NCI-H2196 treated with DMSO at 0.1 percent for 48 hours (cell line): ENCODE measurements at regions not wholly inside any gene's neighbourhood (a gene's known extent, or its start where the extent isn't known, plus 50 kb on each side); places are given as distances from the start of the nearest gene placed in this dataset.

Experiments
- DNase-seq: peaks from one replicate; lab custom pipeline; 2025; ENCODE audit not compliant: unreplicated experiment; lab: John Stamatoyannopoulos, UW

DNA sequence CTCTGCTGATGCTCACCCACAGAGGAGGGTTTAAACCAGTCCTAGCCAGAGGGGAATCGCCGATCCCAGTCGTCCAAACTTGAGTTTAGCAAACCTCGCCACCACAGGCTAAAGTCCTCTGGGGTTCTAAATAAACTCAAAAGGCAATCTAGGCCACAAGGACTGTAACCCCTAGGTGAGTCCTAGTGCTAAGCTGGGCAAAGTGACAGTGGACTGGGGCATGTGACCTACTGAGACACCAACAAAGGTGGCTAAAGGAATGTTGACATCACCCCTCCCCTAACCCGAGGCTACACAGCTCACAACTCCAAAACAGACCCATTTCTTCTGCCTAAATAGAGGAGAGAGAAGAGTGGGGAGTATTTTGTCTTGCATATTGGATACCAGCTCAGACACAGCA, 142.8 kb upstream of the PRDX4 start:
- no peak for DNase-seq

DNA sequence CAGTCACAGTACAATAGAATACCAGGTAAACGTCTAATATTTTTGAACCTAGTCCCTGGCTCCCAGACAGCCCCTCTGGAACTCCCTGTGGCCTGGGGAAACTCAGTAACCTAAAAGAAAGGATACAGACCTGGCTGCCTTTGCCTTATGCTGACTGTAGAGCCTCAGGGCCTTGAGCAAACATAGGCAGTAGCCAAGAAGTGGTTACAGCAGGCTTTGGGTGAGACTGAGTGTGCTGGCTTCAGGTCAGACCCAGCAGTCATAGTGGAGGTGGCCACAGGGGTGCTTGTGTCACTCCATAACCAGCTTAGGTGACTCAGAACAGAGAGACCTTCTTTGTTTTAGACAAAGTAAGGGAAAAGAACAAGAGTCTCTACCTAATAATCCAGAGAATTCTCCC, 141.8 kb upstream of the PRDX4 start:
- DNase-seq = no peak

DNA sequence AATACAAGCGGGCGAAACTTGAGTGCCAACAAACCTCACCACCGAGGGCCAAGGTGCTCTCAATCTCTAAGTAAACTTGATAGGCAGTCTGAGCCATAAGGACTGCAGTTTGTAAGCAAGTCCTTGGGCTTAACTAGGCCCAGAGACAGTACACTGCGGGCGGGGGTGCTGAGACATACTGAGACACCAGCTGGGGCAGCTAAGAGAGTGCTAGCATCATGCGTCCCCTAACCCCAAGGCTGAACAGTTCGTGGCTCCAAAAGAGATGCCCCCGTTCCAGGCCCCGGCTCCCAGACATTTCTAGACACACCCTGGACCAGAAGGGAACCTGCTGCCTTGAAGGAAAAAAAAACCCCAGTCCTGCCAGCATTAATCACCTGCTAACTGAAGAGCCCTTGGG, 126.8 kb upstream of the PRDX4 start:
- DNase-seq = no peak

DNA sequence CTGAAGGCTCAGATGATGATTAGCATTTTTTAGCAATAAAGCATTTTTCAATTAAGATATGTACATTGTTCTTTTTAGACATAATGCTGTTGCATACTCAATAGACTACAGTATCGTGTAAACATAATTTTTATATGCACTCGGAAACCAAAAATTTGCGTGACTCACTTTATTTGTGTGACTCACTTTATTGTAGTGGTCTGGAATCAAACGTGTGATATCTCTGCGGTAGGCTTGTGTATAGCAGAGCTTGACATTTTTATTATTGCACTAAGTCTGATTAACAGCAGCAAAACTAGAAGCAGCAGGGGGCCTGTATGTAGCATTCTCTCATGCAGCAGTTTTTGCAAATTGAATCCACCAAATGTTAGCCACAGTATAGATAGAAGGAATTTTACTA, 119.1 kb upstream of the PRDX4 start:
- no peak for DNase-seq

DNA sequence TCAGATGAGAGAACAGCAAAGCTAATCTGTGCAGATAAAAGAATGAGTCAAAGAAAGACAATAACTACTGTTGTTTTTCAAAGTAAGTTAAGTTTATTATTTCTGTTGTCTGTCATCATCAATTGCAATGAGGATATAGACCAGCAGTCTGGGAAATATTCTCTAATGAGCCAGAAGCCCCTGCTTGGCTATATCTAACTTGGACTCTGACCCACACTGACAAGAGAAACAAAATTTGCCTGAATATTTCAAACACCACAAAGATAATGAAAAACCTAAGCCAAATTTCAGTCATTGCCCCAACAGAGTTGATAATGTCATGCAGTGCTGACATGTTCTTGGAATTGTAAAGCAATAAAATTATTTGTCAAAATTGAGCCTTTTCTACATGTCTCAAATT, 115.0 kb upstream of the PRDX4 start:
- no peak for DNase-seq

DNA sequence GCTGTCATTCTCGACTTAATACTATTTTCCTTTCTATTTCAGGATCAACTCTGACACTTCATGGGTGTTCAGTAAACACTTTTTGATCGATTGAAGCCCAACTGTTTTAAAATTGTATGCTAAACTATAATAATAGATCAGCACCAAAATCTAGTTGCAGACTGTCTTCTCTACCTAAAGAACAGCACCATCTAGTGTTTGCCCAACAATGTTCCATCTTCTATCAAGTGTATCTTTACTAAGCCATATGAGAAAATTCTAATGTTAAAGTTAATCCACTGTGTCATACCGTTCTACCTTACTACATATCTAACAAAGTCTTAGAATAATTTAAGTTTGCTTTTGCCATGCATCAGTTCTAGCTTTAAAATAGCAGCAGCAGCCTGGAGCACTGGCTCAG, 113.0 kb upstream of the PRDX4 start:
- no peak for DNase-seq

DNA sequence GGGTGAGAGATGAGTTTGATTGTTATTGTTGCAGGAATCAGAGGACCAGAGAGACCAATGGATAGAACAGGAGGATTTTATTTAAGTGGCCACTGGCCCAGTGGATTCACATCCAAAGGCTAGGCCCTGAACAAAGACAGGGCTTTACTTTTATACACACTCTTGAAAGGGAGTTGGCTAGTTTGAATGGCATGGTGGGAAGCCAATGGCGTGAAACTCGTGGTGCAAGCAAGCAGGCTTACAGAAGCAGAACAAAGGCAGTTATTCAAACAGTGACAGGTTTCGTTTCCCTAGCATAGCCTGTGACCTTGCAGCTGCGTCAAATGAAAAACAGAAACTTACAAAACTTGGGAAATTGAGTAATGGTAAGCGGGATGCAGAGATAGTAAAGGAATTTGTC, 110.2 kb upstream of the PRDX4 start:
- DNase-seq = no peak

DNA sequence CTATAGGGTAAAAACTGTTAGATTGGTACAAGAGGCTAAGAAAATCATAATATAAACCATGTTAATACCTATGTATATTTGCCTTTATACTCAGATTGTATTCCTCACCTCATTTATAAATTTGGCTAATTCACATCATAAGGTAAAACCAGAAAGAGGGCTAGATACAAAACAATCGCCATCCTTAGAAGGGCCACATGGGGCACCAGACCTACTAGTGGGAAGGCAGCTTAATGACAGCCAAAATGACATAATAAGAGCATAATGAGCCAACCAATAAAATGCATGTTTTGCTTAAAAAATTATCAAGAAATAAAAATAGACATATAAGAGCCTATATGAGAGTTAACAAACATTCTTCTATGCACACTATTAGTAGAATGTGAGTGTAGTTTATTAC, 107.3 kb upstream of the PRDX4 start:
- DNase-seq = no peak

DNA sequence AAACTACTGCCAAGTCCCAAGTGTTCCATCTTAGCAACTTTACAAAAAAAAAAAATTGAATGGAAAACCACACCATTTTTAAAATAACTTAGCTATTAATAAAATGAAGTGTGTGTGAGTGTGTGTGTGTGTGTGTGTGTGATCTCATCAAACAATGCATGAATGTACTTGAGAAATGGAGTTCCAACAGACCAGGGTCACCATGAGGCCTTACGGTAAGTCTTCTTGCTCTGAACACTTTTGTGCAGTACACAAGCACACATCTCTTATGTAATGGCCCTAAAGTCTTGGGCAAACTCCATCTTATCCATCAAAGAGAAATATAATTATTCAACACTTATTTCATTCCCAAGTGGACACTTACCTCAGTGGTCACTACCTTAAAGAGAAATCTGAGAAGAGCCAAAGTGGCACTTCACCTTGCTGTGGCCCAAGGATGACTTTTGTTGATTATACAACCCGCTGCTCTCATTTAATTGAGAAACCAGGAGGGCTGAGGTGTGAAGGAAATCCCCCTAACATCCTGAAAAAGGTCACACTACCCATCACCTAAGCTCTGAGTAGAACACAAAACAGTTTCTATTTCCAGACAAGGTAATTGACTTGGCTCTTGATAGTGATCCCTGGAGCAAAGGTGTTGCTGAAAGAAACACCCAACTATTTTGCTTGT, 96.5 kb upstream of the PRDX4 start:
- no peak for DNase-seq

DNA sequence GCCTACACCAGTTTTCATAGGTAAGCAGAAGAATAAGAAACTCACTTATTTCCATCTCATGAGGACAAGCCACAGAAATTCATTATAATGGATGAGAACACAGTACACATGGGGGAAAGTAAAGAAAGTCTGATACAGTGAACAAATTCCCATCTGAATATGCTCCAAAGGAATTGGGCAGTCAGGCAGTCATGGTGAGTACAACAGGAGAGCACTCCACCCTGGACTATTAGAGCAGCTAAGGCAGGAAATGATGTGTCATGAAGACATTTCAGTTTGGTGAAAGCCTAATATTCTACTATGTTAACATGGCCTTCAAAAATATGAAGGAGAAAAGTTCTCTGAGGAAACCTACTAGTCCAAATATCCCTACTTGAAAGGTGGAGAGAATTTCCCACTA, 92.0 kb upstream of the PRDX4 start:
- no peak for DNase-seq

DNA sequence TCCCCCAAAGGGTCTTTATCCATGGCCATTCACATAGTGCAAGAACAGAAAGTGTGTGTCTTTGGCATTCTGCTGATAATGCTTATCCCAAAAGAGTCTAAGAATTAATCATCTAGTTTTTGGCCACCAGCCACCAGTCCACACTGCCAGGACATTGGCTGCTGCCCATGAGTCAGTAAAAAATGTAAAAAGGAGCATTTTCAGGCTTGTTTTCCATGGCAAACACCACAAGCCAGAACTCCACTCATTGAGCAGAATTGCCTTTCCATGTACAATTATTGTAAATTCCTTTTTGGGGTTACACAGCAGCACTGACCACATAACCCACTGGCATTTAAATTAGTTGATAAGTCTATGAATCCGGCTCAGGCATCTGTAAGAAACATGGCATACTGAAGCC, 89.2 kb upstream of the PRDX4 start:
- no peak for DNase-seq

DNA sequence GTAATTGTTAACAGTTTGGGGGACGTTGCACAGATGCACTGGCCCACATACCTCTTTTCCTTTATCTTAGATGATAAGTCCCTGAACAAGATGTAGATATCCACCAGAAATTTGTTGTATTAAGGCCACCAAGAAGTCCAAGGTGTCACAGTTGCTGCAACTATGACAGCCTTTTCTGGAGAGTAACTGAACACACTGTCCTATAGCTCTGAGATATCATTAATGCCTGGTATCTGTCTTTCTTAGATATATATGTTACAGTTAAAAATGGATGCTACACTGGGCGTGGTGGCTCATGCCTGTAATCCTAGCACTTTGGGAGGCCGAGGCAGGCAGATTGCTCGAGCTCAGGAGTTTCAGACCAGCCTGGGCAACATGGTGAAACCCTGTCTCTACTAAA, 77.8 kb upstream of the PRDX4 start:
- no peak for DNase-seq

DNA sequence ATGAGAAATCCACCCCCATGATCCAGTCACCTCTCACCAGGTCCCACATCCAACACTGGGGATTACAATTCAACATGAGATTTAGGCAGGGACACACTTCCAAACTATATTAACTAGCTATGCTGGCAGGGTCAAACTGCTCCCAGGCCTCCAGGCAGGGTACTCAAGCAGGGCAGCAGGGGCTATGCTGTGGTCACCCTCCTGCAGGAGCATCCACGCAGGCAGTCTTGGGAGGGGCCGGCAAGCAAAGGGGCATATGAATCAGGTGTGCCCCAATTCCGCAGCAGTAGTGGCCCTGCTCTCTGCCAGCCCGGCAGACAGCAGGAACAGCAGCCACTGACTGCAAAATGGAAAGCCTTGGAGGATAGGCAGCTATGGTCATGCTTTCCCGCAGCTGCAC, 74.6 kb upstream of the PRDX4 start:
- DNase-seq = no peak

DNA sequence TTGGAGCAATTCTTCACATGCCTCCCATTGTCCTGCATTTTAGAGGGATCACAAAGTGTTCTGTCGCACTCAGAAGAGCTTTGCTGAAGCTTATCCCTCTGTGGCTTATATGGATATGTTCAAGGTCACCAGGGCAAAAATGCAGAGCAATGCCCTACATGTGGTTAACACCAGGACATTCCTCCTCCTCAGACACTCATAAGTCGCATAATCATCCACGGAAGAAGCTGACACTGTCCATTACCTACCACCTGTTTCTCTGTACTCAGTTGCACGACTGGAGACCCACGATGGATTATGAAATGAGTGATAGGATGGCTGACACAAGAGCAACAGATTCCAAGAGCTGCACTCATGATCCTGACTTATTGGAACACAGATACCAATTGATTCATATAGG, 68.7 kb upstream of the PRDX4 start:
- DNase-seq = no peak

DNA sequence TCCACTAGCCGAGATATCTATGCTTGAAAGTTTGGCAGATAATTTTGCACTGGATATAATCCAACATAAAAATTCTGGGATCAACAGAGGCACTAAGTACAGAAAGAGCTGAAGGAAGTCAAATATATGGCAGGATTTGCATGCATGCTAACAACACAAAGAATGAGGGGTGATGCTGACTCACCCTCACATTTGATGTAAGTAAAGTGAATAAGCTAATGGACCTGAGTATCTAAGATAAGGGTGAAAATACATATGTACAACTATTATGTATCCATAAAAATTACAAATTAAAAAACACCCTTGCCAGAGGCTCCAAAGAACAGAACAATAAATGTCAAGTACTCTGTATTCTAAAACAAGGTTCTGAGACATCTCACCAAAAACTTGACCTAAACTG, 63.8 kb upstream of the PRDX4 start:
- DNase-seq = no peak

DNA sequence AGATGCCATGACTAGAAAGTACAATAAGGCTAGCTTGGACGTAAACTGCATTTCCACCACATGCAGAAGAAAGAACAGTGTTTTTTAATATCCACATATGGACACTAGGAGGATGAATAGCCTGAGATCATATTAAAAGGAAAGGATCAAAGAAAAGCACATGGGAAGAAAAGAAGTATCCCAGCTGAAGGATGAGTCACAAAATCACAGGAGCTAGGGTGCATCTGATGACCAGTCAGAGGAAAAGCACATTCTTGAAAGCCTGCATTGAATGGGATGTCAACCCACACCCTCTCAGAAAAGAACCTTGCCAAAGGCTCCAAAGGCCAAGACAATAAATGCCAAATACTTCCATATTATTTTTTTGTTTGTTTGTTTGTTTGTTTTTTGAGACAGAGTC, 56.8 kb upstream of the PRDX4 start:
- no peak for DNase-seq

DNA sequence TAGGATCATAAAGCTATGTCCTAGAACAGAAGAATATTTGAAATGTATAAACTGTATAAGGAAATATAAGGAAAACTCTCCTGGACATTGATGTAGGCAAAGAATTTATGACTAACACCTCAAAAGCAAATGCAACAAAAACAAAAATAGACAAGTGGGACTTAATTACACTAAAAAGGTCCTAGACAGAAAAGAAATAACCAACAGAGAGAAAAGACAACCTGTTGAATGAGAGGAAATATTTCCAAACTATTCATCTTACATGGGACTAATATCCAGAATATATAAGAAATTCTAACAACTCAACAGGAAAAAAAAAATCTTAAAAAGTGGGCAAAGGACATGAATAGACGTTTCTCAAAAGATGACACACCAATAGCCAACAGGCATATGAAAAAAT, 54.4 kb upstream of the PRDX4 start:
- DNase-seq = no peak

DNA sequence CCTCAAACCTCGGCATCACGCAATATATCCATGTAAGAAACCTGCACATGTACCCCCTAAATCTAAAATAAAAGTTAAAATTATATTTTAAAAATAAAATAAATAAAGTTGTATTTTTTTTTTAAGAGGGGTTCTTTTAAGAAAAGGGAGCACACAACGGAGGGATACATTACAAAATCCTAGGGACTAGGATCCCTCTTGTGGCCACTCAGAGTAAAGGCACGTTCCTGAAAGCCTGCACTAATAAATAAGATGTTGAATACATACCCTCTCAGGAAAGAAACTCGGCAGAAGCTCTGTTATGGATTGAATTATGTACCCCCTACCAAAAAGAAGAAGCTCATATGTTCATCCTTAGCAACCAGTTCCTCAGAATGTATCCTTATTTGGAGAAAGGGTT, 50.9 kb upstream of the PRDX4 start:
- no peak for DNase-seq
